ENCODE measurements at regions not wholly inside any gene's neighbourhood (a gene's known extent, or its start where the extent isn't known, plus 50 kb on each side); places are given as distances from the start of the nearest gene placed in this dataset.

DNA sequence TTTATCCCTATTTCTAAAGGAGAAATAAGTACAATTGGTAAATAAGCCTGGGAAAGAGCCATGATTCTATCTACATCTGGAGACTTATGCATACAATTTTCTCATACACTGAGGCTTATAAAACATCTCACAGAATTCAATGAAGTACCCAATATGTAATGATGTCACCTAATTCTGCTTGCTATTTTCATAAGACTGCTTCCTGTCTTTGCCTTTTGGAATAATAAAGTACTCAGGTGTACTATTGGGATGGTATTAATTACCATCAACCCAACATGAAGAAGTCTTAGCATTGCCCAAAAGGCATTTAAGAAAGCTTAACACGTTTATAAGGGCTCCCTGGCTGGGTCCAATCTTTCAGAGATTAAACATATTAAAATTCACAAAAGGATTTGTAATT lies 216.4 kb upstream of the TSHZ2 start:
- no CpG with 5 or more reads among the region's 1 CpG for WGBS, 2 experiments (ENCODE audit: extremely low coverage in 2 of 2, insufficient read length in 1 of 2)
- H3K36me3 ChIP-seq (ENCODE audit: control insufficient read depth, insufficient read depth, low read length), result no peaks in the 10 kb centered on the region
- DNase-seq, result no peak
- no peak overlapping the region for H3K56ac ChIP-seq (ENCODE audit: extremely low read depth, insufficient read depth, low read length)
- POLR2A ChIA-PET (ENCODE audit: unreplicated experiment), result no interaction called here
- H4K5ac ChIP-seq (ENCODE audit: low read depth, low read length), result no peak overlapping the region
- intact Hi-C loops (cut with micrococcal nuclease), result no loop called here
- H3K9me3 ChIP-seq (ENCODE audit: control insufficient read depth, insufficient read depth, low read length), result no peaks in the 10 kb centered on the region
- H2AK5ac ChIP-seq (ENCODE audit: low read depth, low read length), result no peak overlapping the region
- no peak for TF ChIP-seq CEBPB (IDR thresholded peaks at IDR 0.05; ENCODE audit: low read depth, low read length)
- TF ChIP-seq RAD21 (IDR thresholded peaks at IDR 0.05; ENCODE audit: low read length), result no peak
- TF ChIP-seq BHLHE40 (IDR thresholded peaks at IDR 0.05; ENCODE audit: low read depth, low read length), result no peak
- TF ChIP-seq, protein P1, sequence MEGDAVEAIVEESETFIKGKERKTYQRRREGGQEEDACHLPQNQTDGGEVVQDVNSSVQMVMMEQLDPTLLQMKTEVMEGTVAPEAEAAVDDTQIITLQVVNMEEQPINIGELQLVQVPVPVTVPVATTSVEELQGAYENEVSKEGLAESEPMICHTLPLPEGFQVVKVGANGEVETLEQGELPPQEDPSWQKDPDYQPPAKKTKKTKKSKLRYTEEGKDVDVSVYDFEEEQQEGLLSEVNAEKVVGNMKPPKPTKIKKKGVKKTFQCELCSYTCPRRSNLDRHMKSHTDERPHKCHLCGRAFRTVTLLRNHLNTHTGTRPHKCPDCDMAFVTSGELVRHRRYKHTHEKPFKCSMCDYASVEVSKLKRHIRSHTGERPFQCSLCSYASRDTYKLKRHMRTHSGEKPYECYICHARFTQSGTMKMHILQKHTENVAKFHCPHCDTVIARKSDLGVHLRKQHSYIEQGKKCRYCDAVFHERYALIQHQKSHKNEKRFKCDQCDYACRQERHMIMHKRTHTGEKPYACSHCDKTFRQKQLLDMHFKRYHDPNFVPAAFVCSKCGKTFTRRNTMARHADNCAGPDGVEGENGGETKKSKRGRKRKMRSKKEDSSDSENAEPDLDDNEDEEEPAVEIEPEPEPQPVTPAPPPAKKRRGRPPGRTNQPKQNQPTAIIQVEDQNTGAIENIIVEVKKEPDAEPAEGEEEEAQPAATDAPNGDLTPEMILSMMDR (conservative IDR thresholded peaks at IDR 0.05; ENCODE audit: low read depth, low read length), result no peak
- TF ChIP-seq MXI1 (IDR thresholded peaks at IDR 0.05; ENCODE audit: borderline replicate concordance, low read depth, low read length), result no peak
- TF ChIP-seq NFE2L2 (IDR thresholded peaks at IDR 0.05; ENCODE audit: low read depth, low read length), result no peak
- TF ChIP-seq POLR2A (IDR thresholded peaks at IDR 0.05; ENCODE audit: low read depth, low read length), result no peak
- TF ChIP-seq, protein P2, sequence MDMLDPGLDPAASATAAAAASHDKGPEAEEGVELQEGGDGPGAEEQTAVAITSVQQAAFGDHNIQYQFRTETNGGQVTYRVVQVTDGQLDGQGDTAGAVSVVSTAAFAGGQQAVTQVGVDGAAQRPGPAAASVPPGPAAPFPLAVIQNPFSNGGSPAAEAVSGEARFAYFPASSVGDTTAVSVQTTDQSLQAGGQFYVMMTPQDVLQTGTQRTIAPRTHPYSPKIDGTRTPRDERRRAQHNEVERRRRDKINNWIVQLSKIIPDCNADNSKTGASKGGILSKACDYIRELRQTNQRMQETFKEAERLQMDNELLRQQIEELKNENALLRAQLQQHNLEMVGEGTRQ (IDR thresholded peaks at IDR 0.05; ENCODE audit: low read depth, low read length), result no peak
- TF ChIP-seq CHD1 (IDR thresholded peaks at IDR 0.05; ENCODE audit: low read depth, low read length), result no peak
- no peak for TF ChIP-seq FOS (IDR thresholded peaks at IDR 0.05; ENCODE audit: low read depth, low read length)
- TF ChIP-seq RFX5 (IDR thresholded peaks at IDR 0.05; ENCODE audit: low read depth, low read length), result no peak
- CTCF ChIA-PET, result no interaction called here
- no peaks in the 10 kb centered on the region for H3K79me1 ChIP-seq (ENCODE audit: low read depth in 1 of 2, low read length in 2 of 2)
- no peak overlapping the region for H3K9ac ChIP-seq (ENCODE audit: low read depth, low read length)
- H3K4me3 ChIP-seq (ENCODE audit: insufficient read depth, low read depth, low read length), result no peak overlapping the region
- no peak overlapping the region for H3K23ac ChIP-seq (ENCODE audit: low read depth, low read length)
- no peaks in the 10 kb centered on the region for H3K4me1 ChIP-seq (ENCODE audit: control insufficient read depth, insufficient read depth, low read length)
- no peak for ATAC-seq (ENCODE audit: low read depth)
- no peak overlapping the region for H3K27ac ChIP-seq (ENCODE audit: insufficient read depth, low read length)
- no peak overlapping the region for H3K4ac ChIP-seq (ENCODE audit: low read depth, low read length)
- no peak overlapping the region for H3K4me2 ChIP-seq (ENCODE audit: low read depth, low read length)
- no peak overlapping the region for H2AFZ ChIP-seq (replicated peaks; ENCODE audit: low read length, poor library complexity)
- dilution Hi-C loops (cut with HindIII; ENCODE audit: low sequenced_read_pairs, unreplicated experiment), result no loop called here
- H3K18ac ChIP-seq (ENCODE audit: low read depth, low read length), result no peak overlapping the region
- H3K27me3 ChIP-seq (ENCODE audit: control insufficient read depth, insufficient read depth, low read length), result no peaks in the 10 kb centered on the region
- no peak overlapping the region for H2BK20ac ChIP-seq (ENCODE audit: low read depth, low read length)
- H2AK9ac ChIP-seq (replicated peaks; ENCODE audit: low read depth, low read length, poor library complexity), result no peak overlapping the region
- no peaks in the 10 kb centered on the region for H4K20me1 ChIP-seq (ENCODE audit: insufficient read depth, low read length)
- no peak overlapping the region for H2BK15ac ChIP-seq (ENCODE audit: low read depth, low read length)
- H4K8ac ChIP-seq (ENCODE audit: low read depth in 2 of 2, low read length in 2 of 2), result no peak overlapping the region
- in situ Hi-C loops (cut with MboI; ENCODE audit: low sequenced_read_pairs), result no loop called here
- no peak overlapping the region for H2BK120ac ChIP-seq (ENCODE audit: low read depth, low read length)
- H4K91ac ChIP-seq (ENCODE audit: insufficient read depth, low read depth, low read length), result no peak overlapping the region
- H2BK5ac ChIP-seq (ENCODE audit: low read depth, low read length, poor library complexity, severe bottlenecking), result no peak overlapping the region
- no TSS peak for BruUV-seq (replicated peaks)
- H3K14ac ChIP-seq (replicated peaks; ENCODE audit: low read depth, low read length), result no peak overlapping the region
- no peaks in the 10 kb centered on the region for H3K9me1 ChIP-seq (ENCODE audit: insufficient read depth, low read length)

All from IMR-90 (cell line).